ENCODE measurements at regions not wholly inside any gene's neighbourhood (a gene's known extent, or its start where the extent isn't known, plus 50 kb on each side); places are given as distances from the start of the nearest gene placed in this dataset.

- DNase-seq (ENCODE audit: extremely low read depth, low read depth), result no peak
- no peak overlapping the region for H3K4me3 ChIP-seq (replicated peaks; ENCODE audit: low read depth, low read length)
- no peak for TF ChIP-seq CTCF (IDR thresholded peaks at IDR 0.05; ENCODE audit: low read depth, low read length, missing control alignments)
Observed at GRCh38 chr4:181599134-181599533, 644.1 kb upstream of the TENM3 start.

- DNase-seq (ENCODE audit: extremely low read depth, low read depth), result no peak
- no peak overlapping the region for H3K4me3 ChIP-seq (replicated peaks; ENCODE audit: low read depth, low read length)
- no peak for TF ChIP-seq CTCF (IDR thresholded peaks at IDR 0.05; ENCODE audit: low read depth, low read length, missing control alignments)
Observed at GRCh38 chr4:181601103-181601502, 642.1 kb upstream of the TENM3 start.

GRCh38 chr4:181604546-181604945 lies 638.7 kb upstream of the TENM3 start:
- no peak for TF ChIP-seq CTCF (IDR thresholded peaks at IDR 0.05; ENCODE audit: low read depth, low read length, missing control alignments)
- no peak for DNase-seq (ENCODE audit: extremely low read depth, low read depth)
- H3K4me3 ChIP-seq (replicated peaks; ENCODE audit: low read depth, low read length), result no peak overlapping the region

GRCh38 chr4:181606300-181606699 lies 636.9 kb upstream of the TENM3 start:
- no peak for TF ChIP-seq CTCF (IDR thresholded peaks at IDR 0.05; ENCODE audit: low read depth, low read length, missing control alignments)
- no peak overlapping the region for H3K4me3 ChIP-seq (replicated peaks; ENCODE audit: low read depth, low read length)
- DNase-seq (ENCODE audit: extremely low read depth, low read depth), result no peak

GRCh38 chr4:181608181-181608580 lies 635.0 kb upstream of the TENM3 start:
- no peak for DNase-seq (ENCODE audit: extremely low read depth, low read depth)
- TF ChIP-seq CTCF (IDR thresholded peaks at IDR 0.05; ENCODE audit: low read depth, low read length, missing control alignments), result no peak
- H3K4me3 ChIP-seq (replicated peaks; ENCODE audit: low read depth, low read length), result no peak overlapping the region

GRCh38 chr4:181611033-181611711 lies 632.0 kb upstream of the TENM3 start:
- no peak for DNase-seq (ENCODE audit: extremely low read depth, low read depth)
- H3K4me3 ChIP-seq (replicated peaks; ENCODE audit: low read depth, low read length), result no peak overlapping the region
- TF ChIP-seq CTCF (IDR thresholded peaks at IDR 0.05; ENCODE audit: low read depth, low read length, missing control alignments), result no peak

All from HFF-Myc (cell line).